Loucy (cell line): ENCODE measurements at regions not wholly inside any gene's neighbourhood (a gene's known extent, or its start where the extent isn't known, plus 50 kb on each side); places are given as distances from the start of the nearest gene placed in this dataset.

Experiments
- H2AFZ ChIP-seq: fragments of 200-600 bp; sonication (generic); 2 replicates; pipeline ENCODE4 v1.6.0; 2016; ENCODE audit warnings: antibody characterized with exemption, mild to moderate bottlenecking, low read length, moderate library complexity
- H3F3A ChIP-seq: fragments of 200-600 bp; 2 replicates; pipeline ENCODE4 v1.6.0; 2016; ENCODE audit warnings: antibody characterized with exemption, low read depth, mild to moderate bottlenecking
- H3K27me3 ChIP-seq: fragments of 200-600 bp; sonication (generic); 2 replicates; pipeline ENCODE4 v1.6.1; 2014; ENCODE audit warnings: low read length, mild to moderate bottlenecking; ENCODE audit not compliant: insufficient read depth, poor library complexity, severe bottlenecking
- H3K36me3 ChIP-seq: fragments of 200-600 bp; sonication (generic); 2 replicates; pipeline ENCODE4 v1.6.1; 2016; ENCODE audit warnings: low read length; ENCODE audit not compliant: insufficient read depth
- H3K4me1 ChIP-seq: fragments of 200-600 bp; sonication (generic); 2 replicates; pipeline ENCODE4 v1.5.1; 2014; ENCODE audit warnings: low read length, mild to moderate bottlenecking; ENCODE audit not compliant: insufficient read depth, poor library complexity, severe bottlenecking
- H3K4me2 ChIP-seq: fragments of 200-600 bp; sonication (generic); 2 replicates; pipeline ENCODE4 v1.6.0; 2014; ENCODE audit warnings: antibody characterized with exemption, low read length, low read depth, mild to moderate bottlenecking; ENCODE audit not compliant: poor library complexity, severe bottlenecking
- H3K4me3 ChIP-seq: fragments of 200-600 bp; sonication (generic); 2 replicates; pipeline ENCODE4 v1.5.1; 2014; ENCODE audit warnings: low read length, mild to moderate bottlenecking, mixed read lengths; ENCODE audit not compliant: poor library complexity, severe bottlenecking
- H3K79me2 ChIP-seq: fragments of 200-600 bp; sonication (generic); 2 replicates; pipeline ENCODE4 v1.6.1; 2014; ENCODE audit warnings: low read length; ENCODE audit not compliant: insufficient read depth
- H3K9ac ChIP-seq: fragments of 200-600 bp; sonication (generic); 2 replicates; pipeline ENCODE4 v1.6.0; 2014; ENCODE audit warnings: mild to moderate bottlenecking, low read depth, low read length, moderate library complexity; ENCODE audit not compliant: poor library complexity, severe bottlenecking
- H3K9me2 ChIP-seq: fragments of 200-600 bp; sonication (generic); replicated peaks from 2 replicates; pipeline ENCODE4 v1.6.1; 2016; ENCODE audit warnings: low read depth, low read length, mixed read lengths
- H3K9me3 ChIP-seq: fragments of 200-600 bp; sonication (generic); 2 replicates; pipeline ENCODE4 v1.6.1; 2014; ENCODE audit warnings: mild to moderate bottlenecking, antibody characterized with exemption, low read length, low read depth; ENCODE audit not compliant: insufficient read depth
- H4K20me1 ChIP-seq: fragments of 200-600 bp; sonication (generic); 2 replicates; pipeline ENCODE4 v1.6.0; 2014; ENCODE audit warnings: antibody characterized with exemption, low read length, mild to moderate bottlenecking; ENCODE audit not compliant: insufficient read depth, poor library complexity, severe bottlenecking
- CTCF ChIP-seq: fragments of 200-600 bp; sonication (generic); conservative IDR thresholded peaks from 2 replicates; pipeline ENCODE4 v1.5.1; 2014; ENCODE audit warnings: mild to moderate bottlenecking, antibody characterized with exemption, low read length
- EZH2phosphoT487 ChIP-seq: fragments of 200-600 bp; IDR thresholded peaks from 2 replicates; pipeline ENCODE4 v1.6.1; 2018; ENCODE audit warnings: antibody characterized with exemption, mild to moderate bottlenecking, moderate library complexity, borderline replicate concordance

- Histone ChIP-seq H3K9me3 (no peaks in the 10 kb centered on the region), H2AFZ (no peak overlapping the region), H3K79me2 (no peaks in the 10 kb centered on the region), H3K36me3 (no peaks in the 10 kb centered on the region), H3K27me3 (no peaks in the 10 kb centered on the region), H3F3A (no peaks in the 10 kb centered on the region), H3K4me1 (no peaks in the 10 kb centered on the region), H3K9me2 (no peaks in the 10 kb centered on the region), H3K4me3 (no peak overlapping the region), H3K9ac (no peak overlapping the region), H3K4me2 (no peak overlapping the region), H4K20me1 (no peaks in the 10 kb centered on the region)
- TF ChIP-seq CTCF (no peak), EZH2phosphoT487 (no peak)
These were observed 1094.0 kb upstream of the KLHL29 start for GRCh38 chr2:22290909-22291473.

GRCh38 chr2:22301228-22301627 is 1083.8 kb upstream of the KLHL29 start:
- H3K4me1 ChIP-seq, result no peaks in the 10 kb centered on the region
- no peaks in the 10 kb centered on the region for H3K27me3 ChIP-seq
- no peak for TF ChIP-seq EZH2phosphoT487
- TF ChIP-seq CTCF, result no peak
- H3K36me3 ChIP-seq, result no peaks in the 10 kb centered on the region
- no peak overlapping the region for H3K4me3 ChIP-seq
- no peak overlapping the region for H3K4me2 ChIP-seq
- no peaks in the 10 kb centered on the region for H3F3A ChIP-seq
- H3K9me2 ChIP-seq, result no peaks in the 10 kb centered on the region
- H3K79me2 ChIP-seq, result no peaks in the 10 kb centered on the region
- no peak overlapping the region for H3K9ac ChIP-seq
- H2AFZ ChIP-seq, result no peak overlapping the region
- H4K20me1 ChIP-seq, result no peaks in the 10 kb centered on the region
- H3K9me3 ChIP-seq, result no peaks in the 10 kb centered on the region

DNA sequence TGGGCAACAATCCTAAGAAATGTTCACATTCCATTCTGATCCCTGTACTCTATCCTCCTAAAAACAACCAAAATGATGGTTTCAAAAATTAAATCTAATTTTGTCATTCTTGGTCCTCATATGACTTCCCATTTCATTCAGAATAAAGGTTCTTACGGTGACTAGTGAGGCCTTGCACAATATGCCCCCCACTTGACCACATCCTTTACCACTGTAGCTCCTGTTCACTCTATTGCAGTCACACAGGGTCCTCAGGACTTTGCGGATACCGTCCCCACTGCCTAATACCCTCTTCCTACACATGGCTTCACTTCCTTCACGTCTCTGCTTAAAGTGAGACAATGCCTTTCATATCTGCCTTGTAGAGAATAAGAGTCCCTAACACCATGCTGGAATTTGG is 1058.7 kb upstream of the KLHL29 start:
- no peaks in the 10 kb centered on the region for H3F3A ChIP-seq
- no peaks in the 10 kb centered on the region for H3K79me2 ChIP-seq
- H3K4me3 ChIP-seq, result no peak overlapping the region
- no peak overlapping the region for H3K4me2 ChIP-seq
- no peak overlapping the region for H2AFZ ChIP-seq
- no peaks in the 10 kb centered on the region for H3K27me3 ChIP-seq
- no peaks in the 10 kb centered on the region for H3K9me2 ChIP-seq
- no peaks in the 10 kb centered on the region for H4K20me1 ChIP-seq
- TF ChIP-seq EZH2phosphoT487 (no peak), CTCF (no peak)
- H3K4me1 ChIP-seq, result no peaks in the 10 kb centered on the region
- no peaks in the 10 kb centered on the region for H3K9me3 ChIP-seq
- H3K36me3 ChIP-seq, result no peaks in the 10 kb centered on the region
- H3K9ac ChIP-seq, result no peak overlapping the region
